ENCODE measurements at regions not wholly inside any gene's neighbourhood (a gene's known extent, or its start where the extent isn't known, plus 50 kb on each side); places are given as distances from the start of the nearest gene placed in this dataset.

GRCh38 chrX:113868711-113869110, 715.2 kb upstream of the HTR2C start:
- TF ChIP-seq TCF4 (CRISPR knock-in tag; IDR thresholded peaks at IDR 0.05; ENCODE audit: borderline replicate concordance) (no peak), ZNF565 (CRISPR knock-in tag; conservative IDR thresholded peaks at IDR 0.05; ENCODE audit: low read depth) (no peak), SNAI2 (CRISPR knock-in tag; IDR thresholded peaks at IDR 0.05) (no peak), ISL1 (CRISPR knock-in tag; IDR thresholded peaks at IDR 0.05) (no peak), OSR1 (CRISPR knock-in tag; IDR thresholded peaks at IDR 0.05) (no peak), PATZ1 (CRISPR knock-in tag; IDR thresholded peaks at IDR 0.05; ENCODE audit: borderline replicate concordance) (no peak), ARNTL (CRISPR knock-in tag; IDR thresholded peaks at IDR 0.05; ENCODE audit: borderline replicate concordance, low read depth) (no peak), ZFP30 (CRISPR knock-in tag; IDR thresholded peaks at IDR 0.05) (no peak), RARB (CRISPR knock-in tag; IDR thresholded peaks at IDR 0.05) (no peak), ZC3H10 (CRISPR knock-in tag; IDR thresholded peaks at IDR 0.05) (no peak), CSDC2 (CRISPR knock-in tag; IDR thresholded peaks at IDR 0.05) (no peak), PPARA (CRISPR knock-in tag; IDR thresholded peaks at IDR 0.05; ENCODE audit: borderline replicate concordance) (no peak), ESRRG (CRISPR knock-in tag; IDR thresholded peaks at IDR 0.05) (no peak)
- TF ChIP-seq, protein P1, sequence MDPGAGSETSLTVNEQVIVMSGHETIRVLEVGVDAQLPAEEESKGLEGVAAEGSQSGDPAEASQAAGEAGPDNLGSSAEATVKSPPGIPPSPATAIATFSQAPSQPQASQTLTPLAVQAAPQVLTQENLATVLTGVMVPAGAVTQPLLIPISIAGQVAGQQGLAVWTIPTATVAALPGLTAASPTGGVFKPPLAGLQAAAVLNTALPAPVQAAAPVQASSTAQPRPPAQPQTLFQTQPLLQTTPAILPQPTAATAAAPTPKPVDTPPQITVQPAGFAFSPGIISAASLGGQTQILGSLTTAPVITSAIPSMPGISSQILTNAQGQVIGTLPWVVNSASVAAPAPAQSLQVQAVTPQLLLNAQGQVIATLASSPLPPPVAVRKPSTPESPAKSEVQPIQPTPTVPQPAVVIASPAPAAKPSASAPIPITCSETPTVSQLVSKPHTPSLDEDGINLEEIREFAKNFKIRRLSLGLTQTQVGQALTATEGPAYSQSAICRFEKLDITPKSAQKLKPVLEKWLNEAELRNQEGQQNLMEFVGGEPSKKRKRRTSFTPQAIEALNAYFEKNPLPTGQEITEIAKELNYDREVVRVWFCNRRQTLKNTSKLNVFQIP (CRISPR knock-in tag; IDR thresholded peaks at IDR 0.05; ENCODE audit: borderline replicate concordance, low read depth), result no peak

All from SK-N-SH treated with all-trans-retinoic acid at 6 μM for 48 hours (cell line).